Vagina (tissue), 2 donors: ENCODE measurements at regions not wholly inside any gene's neighbourhood (a gene's known extent, or its start where the extent isn't known, plus 50 kb on each side); places are given as distances from the start of the nearest gene placed in this dataset.

ENCODE experiments used
- DNase-seq, 2 donors: peaks; one replicate each; pipeline ENCODE4 v3.0.0-alpha.2; 2017; ENCODE audit errors: extremely low spot score in 2 of 2
- H3K27ac ChIP-seq: fragments of 200-600 bp; sonication (generic); one replicate; pipeline ENCODE4 v1.5.1; 2019
- H3K27me3 ChIP-seq: fragments of 200-600 bp; sonication (generic); one replicate; pipeline ENCODE4 v1.5.1; 2019
- H3K36me3 ChIP-seq, 2 donors: fragments of 200-600 bp; sonication (generic); one replicate each; pipeline ENCODE4 v1.5.1; 2017 to 2019
- H3K4me1 ChIP-seq: fragments of 200-600 bp; sonication (generic); one replicate; pipeline ENCODE4 v1.5.1; 2019
- H3K4me3 ChIP-seq, 2 donors: fragments of 200-600 bp; sonication (generic); 1 replicate in 1 of 2; 2 replicates in 1 of 2; pipeline ENCODE4 v1.5.1; 2016 to 2019
- H3K9me3 ChIP-seq: fragments of 200-600 bp; sonication (generic); one replicate; pipeline ENCODE4 v1.5.1; 2019
- CTCF ChIP-seq, 3 experiments: fragments of 450-650 bp in 2 of 3; fragments of 200-600 bp in 1 of 3; sonication (generic) in 1 of 3; IDR thresholded peaks; one replicate each; pipeline ENCODE4 v1.5.1; 2017 to 2019; ENCODE audit warnings: antibody characterized with exemption in 3 of 3, mild to moderate bottlenecking in 2 of 3, moderate library complexity in 2 of 3
- POLR2A ChIP-seq, 2 donors: fragments of 450-650 bp; IDR thresholded peaks; one replicate each; pipeline ENCODE4 v1.6.1; 2017; ENCODE audit warnings: antibody characterized with exemption in 2 of 2, mild to moderate bottlenecking in 2 of 2, moderate library complexity in 2 of 2
- POLR2AphosphoS5 ChIP-seq, 2 donors: sonication (generic); formaldehyde crosslinking; IDR thresholded peaks; one replicate each; pipeline ENCODE4 v1.9.0; 2017; ENCODE audit warnings: antibody characterized with exemption in 2 of 2, mild to moderate bottlenecking in 2 of 2, low read depth in 1 of 2; ENCODE audit not compliant: insufficient read depth in 1 of 2
- intact Hi-C: fragments of 100-400 bp; cut with DNase I; formaldehyde crosslinking; loops from one replicate; pipeline ENCODE4 v1.15.1; 2023

GRCh38 chr6:139539852-139540251, 165.4 kb upstream of the CITED2 start:
- H3K4me1 ChIP-seq = peaks cover 9% of the 10 kb centered on the region
- no peaks in the 10 kb centered on the region for H3K36me3 ChIP-seq
- H3K9me3 ChIP-seq = no peaks in the 10 kb centered on the region
- no peaks in the 10 kb centered on the region for H3K27me3 ChIP-seq
- intact Hi-C loops = loop anchor here (10.0 kb wide), 1 partner anchor 165 kb away; the partner anchor contains the start of gene CITED2
- TF ChIP-seq POLR2AphosphoS5 (IDR thresholded peaks at IDR 0.05; ENCODE audit: insufficient read depth in 1 of 2, low read depth in 1 of 2) = peak; percentile 53 to 68
- no peak for TF ChIP-seq POLR2A (IDR thresholded peaks at IDR 0.05)
- H3K27ac ChIP-seq = peak overlapping the region; percentile 65
- no peak overlapping the region for H3K4me3 ChIP-seq
- no peak for DNase-seq

- Histone ChIP-seq H3K4me1 (peaks cover 22% of the 10 kb centered on the region), H3K27me3 (no peaks in the 10 kb centered on the region), H3K27ac (no peak overlapping the region), H3K4me3 (no peak overlapping the region), H3K36me3 (no peaks in the 10 kb centered on the region), H3K9me3 (no peaks in the 10 kb centered on the region)
- TF ChIP-seq POLR2A (IDR thresholded peaks at IDR 0.05) = no peak
- no peak for TF ChIP-seq POLR2AphosphoS5 (IDR thresholded peaks at IDR 0.05; ENCODE audit: insufficient read depth in 1 of 2, low read depth in 1 of 2)
- no peak for TF ChIP-seq CTCF (IDR thresholded peaks at IDR 0.05)
- DNase-seq = no peak
- intact Hi-C loops = loop anchor here (10.0 kb wide), 1 partner anchor 164 kb away; the partner anchor contains the start of gene CITED2
These were observed 163.9 kb upstream of the CITED2 start for GRCh38 chr6:139538366-139538765.

GRCh38 chr6:139536751-139537617, 162.5 kb upstream of the CITED2 start:
- Histone ChIP-seq H3K4me3 (no peak overlapping the region), H3K36me3 (no peaks in the 10 kb centered on the region), H3K27ac (peak overlapping the region; percentile 47), H3K9me3 (no peaks in the 10 kb centered on the region), H3K27me3 (no peaks in the 10 kb centered on the region), H3K4me1 (peaks cover 24% of the 10 kb centered on the region)
- TF ChIP-seq POLR2AphosphoS5 (IDR thresholded peaks at IDR 0.05; ENCODE audit: insufficient read depth in 1 of 2, low read depth in 1 of 2) (peak in 1 of 2 donors; percentile 51), CTCF (IDR thresholded peaks at IDR 0.05) (no peak)
- DNase-seq = no peak
- intact Hi-C loops = loop anchor here (10.0 kb wide), 1 partner anchor 162 kb away; the partner anchor contains the start of gene CITED2

GRCh38 chr6:139534472-139535115, 160.1 kb upstream of the CITED2 start:
- intact Hi-C loops = loop anchor here (10.0 kb wide), 1 partner anchor 160 kb away; the partner anchor contains the start of gene CITED2
- Histone ChIP-seq H3K27me3 (no peaks in the 10 kb centered on the region), H3K27ac (peak overlapping the region; percentile 31), H3K4me1 (peaks cover 16% of the 10 kb centered on the region), H3K9me3 (no peaks in the 10 kb centered on the region), H3K4me3 (no peak overlapping the region), H3K36me3 (no peaks in the 10 kb centered on the region)
- TF ChIP-seq CTCF (IDR thresholded peaks at IDR 0.05) (no peak), POLR2AphosphoS5 (IDR thresholded peaks at IDR 0.05; ENCODE audit: insufficient read depth in 1 of 2, low read depth in 1 of 2) (no peak), POLR2A (IDR thresholded peaks at IDR 0.05) (no peak)
- no peak for DNase-seq

- Histone ChIP-seq H3K4me1 (peaks cover 16% of the 10 kb centered on the region), H3K27me3 (no peaks in the 10 kb centered on the region), H3K4me3 (no peak overlapping the region), H3K36me3 (no peaks in the 10 kb centered on the region), H3K9me3 (no peaks in the 10 kb centered on the region), H3K27ac (peak overlapping the region; percentile 31)
- TF ChIP-seq POLR2AphosphoS5 (IDR thresholded peaks at IDR 0.05; ENCODE audit: insufficient read depth in 1 of 2, low read depth in 1 of 2) = peak; percentile 35 to 70
- no peak for TF ChIP-seq CTCF (IDR thresholded peaks at IDR 0.05)
- TF ChIP-seq POLR2A (IDR thresholded peaks at IDR 0.05) = no peak
- intact Hi-C loops = loop anchor here (10.0 kb wide), 1 partner anchor 159 kb away; the partner anchor contains the start of gene CITED2
- no peak for DNase-seq
These were observed 159.4 kb upstream of the CITED2 start for GRCh38 chr6:139533573-139534471.
